ENCODE measurements at regions not wholly inside any gene's neighbourhood (a gene's known extent, or its start where the extent isn't known, plus 50 kb on each side); places are given as distances from the start of the nearest gene placed in this dataset.

GRCh38 chr3:35183927-35184675 is 455.2 kb upstream of the ARPP21 start:
- no peak for DNase-seq
- H3K4me1 ChIP-seq (ENCODE audit: control insufficient read depth, insufficient read depth, low read length), result no peaks in the 10 kb centered on the region
- 52% methylated on average over 2 of the region's 2 CpGs for WGBS
- ATAC-seq, result no peak
- H3K27ac ChIP-seq (ENCODE audit: low read length), result no peak overlapping the region
- H3K4me3 ChIP-seq (ENCODE audit: low read length), result no peak overlapping the region
- intact Hi-C loops (cut with DNase I), result no loop called here
- H3K27me3 ChIP-seq (ENCODE audit: control insufficient read depth, insufficient read depth), result no peaks in the 10 kb centered on the region
- H3K9me3 ChIP-seq (ENCODE audit: control insufficient read depth, low read length), result no peaks in the 10 kb centered on the region

- DNase-seq (no peak), ATAC-seq (no peak)
- Histone ChIP-seq H3K27ac (ENCODE audit: low read length) (no peak overlapping the region), H3K27me3 (ENCODE audit: control insufficient read depth, insufficient read depth) (no peaks in the 10 kb centered on the region), H3K9me3 (ENCODE audit: control insufficient read depth, low read length) (no peaks in the 10 kb centered on the region), H3K4me1 (ENCODE audit: control insufficient read depth, insufficient read depth, low read length) (no peaks in the 10 kb centered on the region), H3K4me3 (ENCODE audit: low read length) (no peak overlapping the region)
- WGBS, result 52% methylated on average over 2 of the region's 2 CpGs
- intact Hi-C loops (cut with DNase I), result no loop called here
Observed at GRCh38 chr3:35184775-35185174, 454.6 kb upstream of the ARPP21 start.

GRCh38 chr3:35187908-35188307 is 451.4 kb upstream of the ARPP21 start:
- Histone ChIP-seq H3K27me3 (ENCODE audit: control insufficient read depth, insufficient read depth) (no peaks in the 10 kb centered on the region), H3K27ac (ENCODE audit: low read length) (no peak overlapping the region), H3K9me3 (ENCODE audit: control insufficient read depth, low read length) (no peaks in the 10 kb centered on the region), H3K4me3 (ENCODE audit: low read length) (no peak overlapping the region), H3K4me1 (ENCODE audit: control insufficient read depth, insufficient read depth, low read length) (no peaks in the 10 kb centered on the region)
- no peak for ATAC-seq
- no peak for DNase-seq
- intact Hi-C loops (cut with DNase I), result no loop called here
- WGBS, result 87% methylated on average over 1 of the region's 1 CpG

- no peak overlapping the region for H3K4me3 ChIP-seq (ENCODE audit: low read length)
- H3K4me1 ChIP-seq (ENCODE audit: control insufficient read depth, insufficient read depth, low read length), result no peaks in the 10 kb centered on the region
- no peaks in the 10 kb centered on the region for H3K27me3 ChIP-seq (ENCODE audit: control insufficient read depth, insufficient read depth)
- H3K9me3 ChIP-seq (ENCODE audit: control insufficient read depth, low read length), result no peaks in the 10 kb centered on the region
- no peak overlapping the region for H3K27ac ChIP-seq (ENCODE audit: low read length)
- WGBS, result 93% methylated on average over 1 of the region's 1 CpG
- intact Hi-C loops (cut with DNase I), result no loop called here
- no peak for ATAC-seq
- DNase-seq, result no peak
Observed at GRCh38 chr3:35194666-35195065, 444.7 kb upstream of the ARPP21 start.

- Histone ChIP-seq H3K9me3 (ENCODE audit: control insufficient read depth, low read length) (no peaks in the 10 kb centered on the region), H3K27ac (ENCODE audit: low read length) (no peak overlapping the region), H3K27me3 (ENCODE audit: control insufficient read depth, insufficient read depth) (no peaks in the 10 kb centered on the region), H3K4me3 (ENCODE audit: low read length) (no peak overlapping the region), H3K4me1 (ENCODE audit: control insufficient read depth, insufficient read depth, low read length) (no peaks in the 10 kb centered on the region)
- ATAC-seq (no peak), DNase-seq (no peak)
- intact Hi-C loops (cut with DNase I), result no loop called here
- 86% methylated on average over 3 of the region's 3 CpGs for WGBS
Observed at GRCh38 chr3:35198857-35199256, 440.5 kb upstream of the ARPP21 start.

GRCh38 chr3:35200056-35200455 is 439.3 kb upstream of the ARPP21 start:
- Histone ChIP-seq H3K27ac (ENCODE audit: low read length) (no peak overlapping the region), H3K9me3 (ENCODE audit: control insufficient read depth, low read length) (no peaks in the 10 kb centered on the region), H3K4me1 (ENCODE audit: control insufficient read depth, insufficient read depth, low read length) (no peaks in the 10 kb centered on the region), H3K4me3 (ENCODE audit: low read length) (no peak overlapping the region), H3K27me3 (ENCODE audit: control insufficient read depth, insufficient read depth) (no peaks in the 10 kb centered on the region)
- no peak for DNase-seq
- intact Hi-C loops (cut with DNase I), result no loop called here
- ATAC-seq, result no peak

- Histone ChIP-seq H3K4me1 (ENCODE audit: control insufficient read depth, insufficient read depth, low read length) (no peaks in the 10 kb centered on the region), H3K27ac (ENCODE audit: low read length) (no peak overlapping the region), H3K9me3 (ENCODE audit: control insufficient read depth, low read length) (no peaks in the 10 kb centered on the region), H3K27me3 (ENCODE audit: control insufficient read depth, insufficient read depth) (no peaks in the 10 kb centered on the region), H3K4me3 (ENCODE audit: low read length) (no peak overlapping the region)
- DNase-seq (no peak), ATAC-seq (no peak)
- intact Hi-C loops (cut with DNase I), result no loop called here
- 75% methylated on average over 2 of the region's 2 CpGs for WGBS
Observed at GRCh38 chr3:35201211-35201610, 438.1 kb upstream of the ARPP21 start.

- Histone ChIP-seq H3K4me1 (ENCODE audit: control insufficient read depth, insufficient read depth, low read length) (no peaks in the 10 kb centered on the region), H3K27me3 (ENCODE audit: control insufficient read depth, insufficient read depth) (no peaks in the 10 kb centered on the region), H3K9me3 (ENCODE audit: control insufficient read depth, low read length) (no peaks in the 10 kb centered on the region), H3K27ac (ENCODE audit: low read length) (no peak overlapping the region), H3K4me3 (ENCODE audit: low read length) (no peak overlapping the region)
- DNase-seq, result peak in 1 of 3 donors; percentile 16
- intact Hi-C loops (cut with DNase I), result no loop called here
- 91% methylated on average over 31 of the region's 31 CpGs for WGBS
- no peak for ATAC-seq
Observed at GRCh38 chr3:35215525-35216500, 423.5 kb upstream of the ARPP21 start.

GRCh38 chr3:35216501-35217266 is 422.6 kb upstream of the ARPP21 start:
- peak in 1 of 3 donors; percentile 16 for DNase-seq
- no peak for ATAC-seq
- 94% methylated on average over 18 of the region's 18 CpGs for WGBS

GRCh38 chr3:35223632-35224394 is 415.5 kb upstream of the ARPP21 start:
- no peaks in the 10 kb centered on the region for H3K27me3 ChIP-seq (ENCODE audit: control insufficient read depth, insufficient read depth)
- WGBS, result 91% methylated on average over 1 of the region's 1 CpG
- intact Hi-C loops (cut with DNase I), result no loop called here

More at GRCh38 chr3:35216501-35217266, 422.6 kb upstream of the ARPP21 start:
- Histone ChIP-seq H3K27ac (ENCODE audit: low read length) (no peak overlapping the region), H3K27me3 (ENCODE audit: control insufficient read depth, insufficient read depth) (no peaks in the 10 kb centered on the region), H3K4me3 (ENCODE audit: low read length) (no peak overlapping the region), H3K9me3 (ENCODE audit: control insufficient read depth, low read length) (no peaks in the 10 kb centered on the region), H3K4me1 (ENCODE audit: control insufficient read depth, insufficient read depth, low read length) (no peaks in the 10 kb centered on the region)
- intact Hi-C loops (cut with DNase I), result no loop called here

More at GRCh38 chr3:35223632-35224394, 415.5 kb upstream of the ARPP21 start:
- no peaks in the 10 kb centered on the region for H3K4me1 ChIP-seq (ENCODE audit: control insufficient read depth, insufficient read depth, low read length)
- ATAC-seq, result no peak
- no peaks in the 10 kb centered on the region for H3K9me3 ChIP-seq (ENCODE audit: control insufficient read depth, low read length)
- no peak overlapping the region for H3K27ac ChIP-seq (ENCODE audit: low read length)
- H3K4me3 ChIP-seq (ENCODE audit: low read length), result no peak overlapping the region
- DNase-seq, result no peak

Data from right cardiac atrium (tissue), 5 donors.